ENCODE measurements at regions not wholly inside any gene's neighbourhood (a gene's known extent, or its start where the extent isn't known, plus 50 kb on each side); places are given as distances from the start of the nearest gene placed in this dataset.

DNA sequence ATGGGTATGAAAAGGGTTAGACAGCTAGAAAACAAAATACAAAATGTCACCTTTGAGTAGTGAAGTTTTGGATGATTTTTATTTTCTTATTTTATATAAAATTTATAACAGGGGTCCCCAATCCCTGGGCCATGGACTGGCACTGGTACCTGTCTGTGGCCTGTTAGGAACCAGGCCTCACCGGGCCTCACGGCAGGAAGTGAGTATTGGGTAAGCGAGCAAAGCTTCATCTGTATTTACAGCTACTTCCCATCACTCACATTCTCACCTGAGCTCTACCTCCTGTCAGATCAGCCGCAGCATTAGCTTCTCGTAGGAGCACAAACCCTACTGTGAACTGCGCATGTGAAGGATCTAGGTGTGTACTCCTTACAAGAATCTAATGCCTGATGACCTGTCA, 202.8 kb upstream of the TWIST2 start:
- ChIA-PET CTCF (interaction anchor here (1.2 to 1.6 kb wide), 4 partner anchors 10 to 274 kb away, joined by 3 to 5 read pairs (median 4); no protein-coding TSS in a partner anchor), POLR2A (no interaction called here)
- H3K27me3 ChIP-seq (ENCODE audit: control insufficient read depth, insufficient read depth, low read length) = peaks cover 3% of the 10 kb centered on the region; the same call in 1 of the 2 replicates
- no peaks in the 10 kb centered on the region for H3K36me3 ChIP-seq (ENCODE audit: control insufficient read depth, insufficient read depth, low read length)
- TF ChIP-seq, protein P1, sequence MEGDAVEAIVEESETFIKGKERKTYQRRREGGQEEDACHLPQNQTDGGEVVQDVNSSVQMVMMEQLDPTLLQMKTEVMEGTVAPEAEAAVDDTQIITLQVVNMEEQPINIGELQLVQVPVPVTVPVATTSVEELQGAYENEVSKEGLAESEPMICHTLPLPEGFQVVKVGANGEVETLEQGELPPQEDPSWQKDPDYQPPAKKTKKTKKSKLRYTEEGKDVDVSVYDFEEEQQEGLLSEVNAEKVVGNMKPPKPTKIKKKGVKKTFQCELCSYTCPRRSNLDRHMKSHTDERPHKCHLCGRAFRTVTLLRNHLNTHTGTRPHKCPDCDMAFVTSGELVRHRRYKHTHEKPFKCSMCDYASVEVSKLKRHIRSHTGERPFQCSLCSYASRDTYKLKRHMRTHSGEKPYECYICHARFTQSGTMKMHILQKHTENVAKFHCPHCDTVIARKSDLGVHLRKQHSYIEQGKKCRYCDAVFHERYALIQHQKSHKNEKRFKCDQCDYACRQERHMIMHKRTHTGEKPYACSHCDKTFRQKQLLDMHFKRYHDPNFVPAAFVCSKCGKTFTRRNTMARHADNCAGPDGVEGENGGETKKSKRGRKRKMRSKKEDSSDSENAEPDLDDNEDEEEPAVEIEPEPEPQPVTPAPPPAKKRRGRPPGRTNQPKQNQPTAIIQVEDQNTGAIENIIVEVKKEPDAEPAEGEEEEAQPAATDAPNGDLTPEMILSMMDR (IDR thresholded peaks at IDR 0.05; ENCODE audit: insufficient read depth, low read depth, low read length) = no peak
- no peak overlapping the region for H3K4me3 ChIP-seq (ENCODE audit: low read depth, low read length)
- DNase-seq (ENCODE audit: low read depth) = no peak

DNA sequence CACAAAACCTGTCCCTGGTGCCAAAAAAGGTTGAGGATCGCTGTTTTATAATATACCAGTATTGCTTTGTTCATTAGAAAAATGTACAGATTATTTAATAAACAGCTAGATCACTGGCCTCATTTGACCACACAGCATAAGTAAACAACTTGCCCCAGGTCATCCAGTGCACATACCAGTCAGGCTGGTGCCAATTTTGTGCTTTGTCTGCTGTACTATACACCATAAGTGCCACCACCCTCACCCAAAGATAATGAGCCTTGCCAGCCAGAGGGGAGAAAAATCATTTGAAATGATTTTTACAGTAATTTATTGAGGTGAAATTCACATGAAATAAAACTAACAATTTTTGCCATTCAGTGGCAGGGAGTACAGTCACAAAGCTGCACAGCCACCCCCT, 202.2 kb upstream of the TWIST2 start:
- TF ChIP-seq, protein P1 (IDR thresholded peaks at IDR 0.05; ENCODE audit: insufficient read depth, low read depth, low read length) = no peak
- no peaks in the 10 kb centered on the region; the same call in 1 of the 2 replicates for H3K27me3 ChIP-seq (ENCODE audit: control insufficient read depth, insufficient read depth, low read length)
- no peak for DNase-seq (ENCODE audit: low read depth)
- H3K36me3 ChIP-seq (ENCODE audit: control insufficient read depth, insufficient read depth, low read length) = no peaks in the 10 kb centered on the region
- no peak overlapping the region for H3K4me3 ChIP-seq (ENCODE audit: low read depth, low read length)
- ChIA-PET CTCF (interaction anchor here (1.5 kb wide), 1 partner anchor 8 kb away, joined by 3 read pairs; no protein-coding TSS in a partner anchor), POLR2A (no interaction called here)

DNA sequence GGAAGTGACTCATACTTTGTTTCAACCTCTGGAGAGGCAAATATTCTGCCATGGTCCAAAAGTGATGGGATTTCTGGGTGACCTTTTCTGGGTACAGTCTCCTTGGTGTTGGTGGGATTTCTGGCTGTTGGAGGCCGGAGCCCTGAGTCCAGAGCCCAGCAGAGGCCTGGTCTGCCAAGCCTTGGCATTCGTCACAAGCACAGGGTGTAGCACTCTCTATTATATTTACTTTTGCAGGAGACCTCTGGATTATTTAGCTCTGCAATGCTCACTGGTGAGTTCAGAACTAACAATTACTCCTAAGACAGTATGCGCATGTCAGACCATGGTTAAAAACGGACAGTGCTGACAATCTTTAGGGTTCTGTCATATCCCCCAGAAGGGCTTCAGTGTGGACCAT, 201.6 kb upstream of the TWIST2 start:
- DNase-seq (ENCODE audit: low read depth) = no peak
- Histone ChIP-seq H3K36me3 (ENCODE audit: control insufficient read depth, insufficient read depth, low read length) (no peaks in the 10 kb centered on the region), H3K27me3 (ENCODE audit: control insufficient read depth, insufficient read depth, low read length) (no peaks in the 10 kb centered on the region), H3K4me3 (ENCODE audit: low read depth, low read length) (no peak overlapping the region)
- POLR2A ChIA-PET = no interaction called here
- CTCF ChIA-PET = interaction anchor here (1.2 to 1.5 kb wide), 2 partner anchors 9 to 40 kb away, joined by 3 to 4 read pairs; no protein-coding TSS in a partner anchor
- TF ChIP-seq, protein P1 (IDR thresholded peaks at IDR 0.05; ENCODE audit: insufficient read depth, low read depth, low read length) = no peak

DNA sequence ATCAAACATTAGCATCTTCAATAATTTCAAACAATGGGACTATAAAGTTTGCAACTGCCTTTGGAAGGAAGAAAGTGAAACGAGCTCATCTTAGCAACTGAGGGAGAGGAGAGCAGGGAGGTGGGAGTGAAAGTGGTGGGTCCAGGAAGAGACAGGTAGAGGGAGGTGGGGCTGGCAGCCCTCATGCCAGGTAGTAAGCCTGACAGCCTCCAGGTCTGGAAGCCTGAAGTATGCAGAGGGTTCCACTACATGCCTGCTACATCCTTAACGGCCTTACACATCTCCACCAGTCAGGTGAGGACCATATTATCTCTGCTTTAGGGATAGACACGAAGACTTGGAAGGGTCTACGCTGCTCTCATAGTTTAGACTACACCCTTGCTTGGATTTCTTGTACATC, 201.1 kb upstream of the TWIST2 start:
- POLR2A ChIA-PET = no interaction called here
- H3K4me3 ChIP-seq (ENCODE audit: low read depth, low read length) = no peak overlapping the region
- DNase-seq (ENCODE audit: low read depth) = no peak
- CTCF ChIA-PET = interaction anchor here (0.6 to 1.5 kb wide), 3 partner anchors 9 to 58 kb away, joined by 3 to 4 read pairs (median 3); no protein-coding TSS in a partner anchor
- H3K36me3 ChIP-seq (ENCODE audit: control insufficient read depth, insufficient read depth, low read length) = no peaks in the 10 kb centered on the region
- H3K27me3 ChIP-seq (ENCODE audit: control insufficient read depth, insufficient read depth, low read length) = no peaks in the 10 kb centered on the region
- TF ChIP-seq, protein P1 (IDR thresholded peaks at IDR 0.05; ENCODE audit: insufficient read depth, low read depth, low read length) = no peak

DNA sequence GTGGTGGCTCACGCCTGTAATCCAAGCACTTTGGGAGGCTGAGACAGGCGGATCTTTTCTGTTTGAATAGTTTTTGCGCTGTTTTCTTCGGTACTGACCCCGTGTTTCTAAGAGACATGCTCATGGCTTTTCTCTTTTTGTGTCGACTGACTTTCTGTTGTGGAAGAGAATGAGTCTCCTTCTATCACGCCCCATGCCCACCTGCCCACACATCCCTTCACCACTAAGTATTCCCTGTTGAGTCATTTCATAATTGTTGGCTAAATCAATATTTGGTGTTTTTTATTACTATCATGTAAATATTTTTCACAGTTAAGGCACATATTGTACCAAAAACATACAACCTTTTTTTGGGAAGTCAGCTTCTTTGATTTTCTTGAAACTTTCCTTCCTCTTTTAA, 198.8 kb upstream of the TWIST2 start:
- POLR2A ChIA-PET = no interaction called here
- DNase-seq (ENCODE audit: low read depth) = no peak
- Histone ChIP-seq H3K36me3 (ENCODE audit: control insufficient read depth, insufficient read depth, low read length) (no peaks in the 10 kb centered on the region), H3K4me3 (ENCODE audit: low read depth, low read length) (no peak overlapping the region), H3K27me3 (ENCODE audit: control insufficient read depth, insufficient read depth, low read length) (no peaks in the 10 kb centered on the region)
- CTCF ChIA-PET = no interaction called here
- TF ChIP-seq, protein P1 (IDR thresholded peaks at IDR 0.05; ENCODE audit: insufficient read depth, low read depth, low read length) = no peak

Data from BJ (cell line).